H1 (cell line): ENCODE measurements at regions not wholly inside any gene's neighbourhood (a gene's known extent, or its start where the extent isn't known, plus 50 kb on each side); places are given as distances from the start of the nearest gene placed in this dataset.

Experiments
- CHD2 ChIP-seq: IDR thresholded peaks from 2 replicates; pipeline ENCODE4 v1.6.1; 2012; ENCODE audit warnings: low read length, improper control_type of control experiment
- KDM1A ChIP-seq: fragments of 200-600, 300-600 bp; sonication (generic); IDR thresholded peaks from 2 replicates; pipeline ENCODE4 v1.7.1; 2016; ENCODE audit warnings: mild to moderate bottlenecking, low read length, borderline replicate concordance
- SP4 ChIP-seq: IDR thresholded peaks from 2 replicates; pipeline ENCODE4 v1.6.1; 2012; ENCODE audit warnings: low read length, inconsistent platforms
- TF ChIP-seq, protein P1 (sequence below): IDR thresholded peaks from 2 replicates; pipeline ENCODE4 v1.6.1; 2012; ENCODE audit warnings: inconsistent platforms

DNA sequence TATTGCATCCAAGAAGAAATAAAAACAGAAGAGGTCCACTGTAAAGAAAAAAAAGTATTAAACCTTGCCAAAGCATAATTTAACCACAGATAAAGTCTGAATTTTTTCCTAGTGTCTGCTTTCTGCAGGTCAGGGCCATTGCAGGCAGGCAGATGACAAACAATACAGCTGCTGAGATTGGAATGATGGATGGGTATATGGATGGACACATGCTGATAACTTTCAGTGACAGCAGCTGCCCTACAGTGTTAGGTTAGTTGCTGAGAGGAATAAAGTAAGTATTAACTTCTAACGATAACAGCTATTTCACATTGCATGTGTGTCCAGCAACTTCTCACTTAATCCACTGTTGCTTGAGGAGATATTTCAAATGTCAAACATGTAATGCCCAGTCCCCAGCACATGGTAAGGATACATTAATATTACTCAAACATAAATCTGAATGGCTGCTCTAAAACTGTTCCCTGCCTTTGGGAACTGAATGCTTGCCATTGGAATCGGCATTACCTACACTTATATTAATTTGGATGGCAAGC lies 515.3 kb downstream of the RMST start (continued):
- TF ChIP-seq, protein P1, sequence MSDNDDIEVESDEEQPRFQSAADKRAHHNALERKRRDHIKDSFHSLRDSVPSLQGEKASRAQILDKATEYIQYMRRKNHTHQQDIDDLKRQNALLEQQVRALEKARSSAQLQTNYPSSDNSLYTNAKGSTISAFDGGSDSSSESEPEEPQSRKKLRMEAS = no peak
- TF ChIP-seq KDM1A (no peak), SP4 (no peak), CHD2 (no peak)
